A673 (cell line): ENCODE measurements at regions not wholly inside any gene's neighbourhood (a gene's known extent, or its start where the extent isn't known, plus 50 kb on each side); places are given as distances from the start of the nearest gene placed in this dataset.

Source experiments
- CTCF ChIP-seq: fragments of 300-800, 200-600 bp; sonication (generic); conservative IDR thresholded peaks from 2 replicates; pipeline ENCODE4 v1.5.1; 2017; ENCODE audit warnings: low read depth, mild to moderate bottlenecking, antibody characterized with exemption, low read length, moderate library complexity, mixed read lengths
- EZH2 ChIP-seq: fragments of 200-600 bp; sonication (generic); IDR thresholded peaks from 2 replicates; pipeline ENCODE4 v1.6.1; 2017; ENCODE audit warnings: borderline replicate concordance, low read depth, mild to moderate bottlenecking, mixed read lengths, antibody characterized with exemption, low read length; ENCODE audit not compliant: poor library complexity, severe bottlenecking

- no peak for TF ChIP-seq CTCF
- no peak for TF ChIP-seq EZH2
Observed at GRCh38 chr5:89230178-89230577, 347.2 kb upstream of the MEF2C start.
